GM12878 (cell line): ENCODE measurements at regions not wholly inside any gene's neighbourhood (a gene's known extent, or its start where the extent isn't known, plus 50 kb on each side); places are given as distances from the start of the nearest gene placed in this dataset.

Experiments used
- CREB1 ChIP-seq: IDR thresholded peaks from 2 replicates; pipeline ENCODE4 v1.6.1; 2012; ENCODE audit warnings: low read depth, mild to moderate bottlenecking, inconsistent platforms
- HDAC6 ChIP-seq: fragments of 200-600 bp; sonication (generic); IDR thresholded peaks from one replicate; pipeline ENCODE4 v1.8.0; 2017; ENCODE audit warnings: antibody characterized with exemption; ENCODE audit not compliant: unreplicated experiment
- TF ChIP-seq, protein P1 (sequence below), 3 experiments: IDR thresholded peaks in 2 of 3; conservative IDR thresholded peaks in 1 of 3; 2 replicates each; pipeline ENCODE4 v1.5.1; 2011; ENCODE audit warnings: low read depth in 3 of 3, low read length in 3 of 3, mild to moderate bottlenecking in 3 of 3, control low read depth in 2 of 3, moderate library complexity in 2 of 3, inconsistent platforms in 1 of 3, mixed read lengths in 1 of 3; ENCODE audit not compliant: control insufficient read depth in 2 of 3, insufficient read depth in 1 of 3; ENCODE audit errors: extremely low read depth in 1 of 3

DNA sequence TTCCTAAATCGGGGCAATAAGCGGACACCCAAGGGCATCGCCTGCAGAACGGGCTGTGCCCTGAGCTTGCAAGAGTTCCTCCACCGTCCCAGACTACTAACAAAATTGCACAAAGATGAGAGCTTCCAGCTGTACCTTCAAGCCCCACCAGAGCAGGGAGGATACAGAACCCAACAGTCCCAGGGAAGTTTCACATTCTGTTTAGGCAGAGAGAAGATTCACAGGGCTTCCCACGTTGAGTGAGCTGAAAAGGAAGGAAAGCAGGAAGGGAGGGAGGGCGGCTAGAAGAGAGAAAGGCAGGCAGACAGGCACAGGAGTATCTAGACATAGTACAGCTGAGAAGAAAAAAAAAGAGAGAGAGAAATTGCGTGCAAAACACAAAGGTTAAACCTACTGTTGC is 112.6 kb upstream of the AFDN start:
- TF ChIP-seq HDAC6 (no peak), CREB1 (no peak)
- TF ChIP-seq, protein P1, sequence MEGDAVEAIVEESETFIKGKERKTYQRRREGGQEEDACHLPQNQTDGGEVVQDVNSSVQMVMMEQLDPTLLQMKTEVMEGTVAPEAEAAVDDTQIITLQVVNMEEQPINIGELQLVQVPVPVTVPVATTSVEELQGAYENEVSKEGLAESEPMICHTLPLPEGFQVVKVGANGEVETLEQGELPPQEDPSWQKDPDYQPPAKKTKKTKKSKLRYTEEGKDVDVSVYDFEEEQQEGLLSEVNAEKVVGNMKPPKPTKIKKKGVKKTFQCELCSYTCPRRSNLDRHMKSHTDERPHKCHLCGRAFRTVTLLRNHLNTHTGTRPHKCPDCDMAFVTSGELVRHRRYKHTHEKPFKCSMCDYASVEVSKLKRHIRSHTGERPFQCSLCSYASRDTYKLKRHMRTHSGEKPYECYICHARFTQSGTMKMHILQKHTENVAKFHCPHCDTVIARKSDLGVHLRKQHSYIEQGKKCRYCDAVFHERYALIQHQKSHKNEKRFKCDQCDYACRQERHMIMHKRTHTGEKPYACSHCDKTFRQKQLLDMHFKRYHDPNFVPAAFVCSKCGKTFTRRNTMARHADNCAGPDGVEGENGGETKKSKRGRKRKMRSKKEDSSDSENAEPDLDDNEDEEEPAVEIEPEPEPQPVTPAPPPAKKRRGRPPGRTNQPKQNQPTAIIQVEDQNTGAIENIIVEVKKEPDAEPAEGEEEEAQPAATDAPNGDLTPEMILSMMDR (IDR thresholded peaks at IDR 0.05 in 2 of 3, conservative IDR thresholded peaks at IDR 0.05 in 1 of 3; ENCODE audit: control insufficient read depth in 2 of 3, extremely low read depth in 1 of 3, insufficient read depth in 1 of 3, low read depth in 3 of 3, low read length in 3 of 3), result no peak
